ENCODE measurements at regions not wholly inside any gene's neighbourhood (a gene's known extent, or its start where the extent isn't known, plus 50 kb on each side); places are given as distances from the start of the nearest gene placed in this dataset.

GRCh38 chr2:228417956-228418355 is 236.5 kb upstream of the SPHKAP start:
- Histone ChIP-seq H3K9me3 (ENCODE audit: control insufficient read depth, insufficient read depth, low read depth, low read length) (no peaks in the 10 kb centered on the region), H3K4me1 (ENCODE audit: control insufficient read depth, extremely low read depth, insufficient read depth, low read length) (no peaks in the 10 kb centered on the region), H4K20me1 (ENCODE audit: control insufficient read depth, extremely low read depth, insufficient read depth, low read length) (no peaks in the 10 kb centered on the region), H3K27me3 (ENCODE audit: control insufficient read depth, insufficient read depth, low read length) (no peaks in the 10 kb centered on the region), H3K4me2 (ENCODE audit: extremely low read depth, insufficient read depth, low read length) (no peak overlapping the region), H3K4me3 (replicated peaks in 1 of 4; ENCODE audit: control extremely low read depth in 1 of 4, insufficient read depth in 1 of 4, low read depth in 3 of 4, low read length in 4 of 4) (no peak overlapping the region), H3K79me2 (ENCODE audit: control insufficient read depth, insufficient read depth, low read length) (no peaks in the 10 kb centered on the region), H3K27ac (ENCODE audit: insufficient read depth, low read length) (no peak overlapping the region), H3K9ac (ENCODE audit: insufficient read depth, low read length) (no peak overlapping the region), H3K36me3 (ENCODE audit: control insufficient read depth, insufficient read depth, low read length) (no peaks in the 10 kb centered on the region), H2AFZ (ENCODE audit: low read length) (no peak overlapping the region)
- TF ChIP-seq, protein P1, sequence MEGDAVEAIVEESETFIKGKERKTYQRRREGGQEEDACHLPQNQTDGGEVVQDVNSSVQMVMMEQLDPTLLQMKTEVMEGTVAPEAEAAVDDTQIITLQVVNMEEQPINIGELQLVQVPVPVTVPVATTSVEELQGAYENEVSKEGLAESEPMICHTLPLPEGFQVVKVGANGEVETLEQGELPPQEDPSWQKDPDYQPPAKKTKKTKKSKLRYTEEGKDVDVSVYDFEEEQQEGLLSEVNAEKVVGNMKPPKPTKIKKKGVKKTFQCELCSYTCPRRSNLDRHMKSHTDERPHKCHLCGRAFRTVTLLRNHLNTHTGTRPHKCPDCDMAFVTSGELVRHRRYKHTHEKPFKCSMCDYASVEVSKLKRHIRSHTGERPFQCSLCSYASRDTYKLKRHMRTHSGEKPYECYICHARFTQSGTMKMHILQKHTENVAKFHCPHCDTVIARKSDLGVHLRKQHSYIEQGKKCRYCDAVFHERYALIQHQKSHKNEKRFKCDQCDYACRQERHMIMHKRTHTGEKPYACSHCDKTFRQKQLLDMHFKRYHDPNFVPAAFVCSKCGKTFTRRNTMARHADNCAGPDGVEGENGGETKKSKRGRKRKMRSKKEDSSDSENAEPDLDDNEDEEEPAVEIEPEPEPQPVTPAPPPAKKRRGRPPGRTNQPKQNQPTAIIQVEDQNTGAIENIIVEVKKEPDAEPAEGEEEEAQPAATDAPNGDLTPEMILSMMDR (conservative IDR thresholded peaks at IDR 0.05 in 1 of 2, IDR thresholded peaks at IDR 0.05 in 1 of 2; ENCODE audit: low read depth in 1 of 2, low read length in 2 of 2): no peak
- no peak for TF ChIP-seq EZH2 (IDR thresholded peaks at IDR 0.05; ENCODE audit: low read length, missing control alignments)
- peak in 1 of 2 donors; percentile 17 for DNase-seq (ENCODE audit: low read depth in 2 of 2)

DNA sequence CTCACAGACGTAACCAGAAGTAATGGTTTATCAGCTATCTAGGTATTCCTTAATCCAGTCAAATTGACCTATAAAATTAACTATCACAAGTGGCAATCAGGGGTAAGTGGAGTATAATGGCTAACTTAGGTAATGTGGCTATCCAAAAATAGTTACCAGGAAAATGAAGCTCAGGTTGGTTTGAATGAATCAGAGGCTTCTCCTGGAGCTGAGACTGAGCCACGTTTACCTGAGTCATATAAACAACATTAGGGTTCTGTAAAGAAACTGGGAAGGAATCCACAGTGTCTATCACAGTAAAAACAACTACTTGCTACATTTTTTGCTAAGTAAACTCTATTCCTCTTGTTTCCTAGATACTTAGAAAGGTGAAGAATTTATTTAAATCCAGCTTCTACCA is 236.0 kb upstream of the SPHKAP start:
- no peak overlapping the region for H3K4me2 ChIP-seq (ENCODE audit: extremely low read depth, insufficient read depth, low read length)
- no peaks in the 10 kb centered on the region for H3K27me3 ChIP-seq (ENCODE audit: control insufficient read depth, insufficient read depth, low read length)
- no peak overlapping the region for H2AFZ ChIP-seq (ENCODE audit: low read length)
- H3K4me1 ChIP-seq (ENCODE audit: control insufficient read depth, extremely low read depth, insufficient read depth, low read length): no peaks in the 10 kb centered on the region
- no peaks in the 10 kb centered on the region for H4K20me1 ChIP-seq (ENCODE audit: control insufficient read depth, extremely low read depth, insufficient read depth, low read length)
- no peak overlapping the region for H3K9ac ChIP-seq (ENCODE audit: insufficient read depth, low read length)
- no peaks in the 10 kb centered on the region for H3K79me2 ChIP-seq (ENCODE audit: control insufficient read depth, insufficient read depth, low read length)
- DNase-seq (ENCODE audit: low read depth in 2 of 2): peak in 1 of 2 donors; percentile 2
- no peak overlapping the region for H3K27ac ChIP-seq (ENCODE audit: insufficient read depth, low read length)
- no peaks in the 10 kb centered on the region for H3K9me3 ChIP-seq (ENCODE audit: control insufficient read depth, insufficient read depth, low read depth, low read length)
- H3K36me3 ChIP-seq (ENCODE audit: control insufficient read depth, insufficient read depth, low read length): no peaks in the 10 kb centered on the region
- TF ChIP-seq EZH2 (IDR thresholded peaks at IDR 0.05; ENCODE audit: low read length, missing control alignments): no peak
- TF ChIP-seq, protein P1 (conservative IDR thresholded peaks at IDR 0.05 in 1 of 2, IDR thresholded peaks at IDR 0.05 in 1 of 2; ENCODE audit: low read depth in 1 of 2, low read length in 2 of 2): no peak
- no peak overlapping the region for H3K4me3 ChIP-seq (replicated peaks in 1 of 4; ENCODE audit: control extremely low read depth in 1 of 4, insufficient read depth in 1 of 4, low read depth in 3 of 4, low read length in 4 of 4)

DNA sequence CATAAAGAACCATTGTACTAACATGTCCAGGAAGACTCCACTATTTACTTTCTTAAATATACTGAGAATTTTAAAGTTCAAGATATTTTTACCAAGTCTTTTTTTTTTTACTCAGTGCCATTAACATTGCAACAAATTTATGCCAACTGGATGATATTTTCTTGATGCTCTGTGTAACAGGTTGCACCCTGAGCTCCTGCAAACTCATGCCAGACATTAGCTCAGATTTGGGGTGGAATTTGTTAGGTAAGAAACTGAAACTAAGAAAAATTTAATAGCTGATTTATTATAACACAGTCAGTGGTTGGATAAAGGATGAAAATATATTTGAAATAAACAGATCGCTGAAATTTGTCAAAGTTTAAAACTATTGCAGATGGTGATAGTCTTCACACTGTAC is 228.6 kb upstream of the SPHKAP start:
- H3K4me2 ChIP-seq (ENCODE audit: extremely low read depth, insufficient read depth, low read length): no peak overlapping the region
- no peak overlapping the region for H3K27ac ChIP-seq (ENCODE audit: insufficient read depth, low read length)
- no peak overlapping the region for H2AFZ ChIP-seq (ENCODE audit: low read length)
- no peaks in the 10 kb centered on the region for H3K79me2 ChIP-seq (ENCODE audit: control insufficient read depth, insufficient read depth, low read length)
- no peaks in the 10 kb centered on the region for H3K9me3 ChIP-seq (ENCODE audit: control insufficient read depth, insufficient read depth, low read depth, low read length)
- no peak overlapping the region for H3K9ac ChIP-seq (ENCODE audit: insufficient read depth, low read length)
- TF ChIP-seq, protein P1 (conservative IDR thresholded peaks at IDR 0.05 in 1 of 2, IDR thresholded peaks at IDR 0.05 in 1 of 2; ENCODE audit: low read depth in 1 of 2, low read length in 2 of 2): no peak
- no peak for TF ChIP-seq EZH2 (IDR thresholded peaks at IDR 0.05; ENCODE audit: low read length, missing control alignments)
- no peaks in the 10 kb centered on the region for H3K4me1 ChIP-seq (ENCODE audit: control insufficient read depth, extremely low read depth, insufficient read depth, low read length)
- H3K4me3 ChIP-seq (replicated peaks in 1 of 4; ENCODE audit: control extremely low read depth in 1 of 4, insufficient read depth in 1 of 4, low read depth in 3 of 4, low read length in 4 of 4): no peak overlapping the region
- no peaks in the 10 kb centered on the region for H3K27me3 ChIP-seq (ENCODE audit: control insufficient read depth, insufficient read depth, low read length)
- H4K20me1 ChIP-seq (ENCODE audit: control insufficient read depth, extremely low read depth, insufficient read depth, low read length): no peaks in the 10 kb centered on the region
- no peak for DNase-seq (ENCODE audit: low read depth in 2 of 2)
- no peaks in the 10 kb centered on the region for H3K36me3 ChIP-seq (ENCODE audit: control insufficient read depth, insufficient read depth, low read length)
